SK-N-SH (cell line): ENCODE measurements at regions not wholly inside any gene's neighbourhood (a gene's known extent, or its start where the extent isn't known, plus 50 kb on each side); places are given as distances from the start of the nearest gene placed in this dataset.

Experiments used
- RAD21 ChIP-seq: IDR thresholded peaks from 2 replicates; pipeline ENCODE4 v1.6.1; 2012; ENCODE audit warnings: mild to moderate bottlenecking, low read length
- SIN3A ChIP-seq: IDR thresholded peaks from 2 replicates; pipeline ENCODE4 v1.6.1; 2012; ENCODE audit warnings: low read depth, mild to moderate bottlenecking, low read length, moderate library complexity, borderline replicate concordance
- TCF12 ChIP-seq: IDR thresholded peaks from 2 replicates; pipeline ENCODE4 v1.4.0; 2012
- TEAD4 ChIP-seq: IDR thresholded peaks from 2 replicates; pipeline ENCODE4 v1.4.0; 2012; ENCODE audit warnings: mild to moderate bottlenecking, borderline replicate concordance; ENCODE audit not compliant: insufficient read depth
- USF2 ChIP-seq: fragments of 150-350 bp; IDR thresholded peaks from 2 replicates; pipeline ENCODE4 v1.6.1; 2017; ENCODE audit warnings: antibody characterized with exemption, low read length, low read depth, borderline replicate concordance
- TF ChIP-seq, protein P1 (sequence below): fragments of 200-600 bp; sonication (generic); IDR thresholded peaks from 2 replicates; pipeline ENCODE4 v1.6.1; 2017; ENCODE audit warnings: antibody characterized with exemption, mild to moderate bottlenecking, moderate library complexity

DNA sequence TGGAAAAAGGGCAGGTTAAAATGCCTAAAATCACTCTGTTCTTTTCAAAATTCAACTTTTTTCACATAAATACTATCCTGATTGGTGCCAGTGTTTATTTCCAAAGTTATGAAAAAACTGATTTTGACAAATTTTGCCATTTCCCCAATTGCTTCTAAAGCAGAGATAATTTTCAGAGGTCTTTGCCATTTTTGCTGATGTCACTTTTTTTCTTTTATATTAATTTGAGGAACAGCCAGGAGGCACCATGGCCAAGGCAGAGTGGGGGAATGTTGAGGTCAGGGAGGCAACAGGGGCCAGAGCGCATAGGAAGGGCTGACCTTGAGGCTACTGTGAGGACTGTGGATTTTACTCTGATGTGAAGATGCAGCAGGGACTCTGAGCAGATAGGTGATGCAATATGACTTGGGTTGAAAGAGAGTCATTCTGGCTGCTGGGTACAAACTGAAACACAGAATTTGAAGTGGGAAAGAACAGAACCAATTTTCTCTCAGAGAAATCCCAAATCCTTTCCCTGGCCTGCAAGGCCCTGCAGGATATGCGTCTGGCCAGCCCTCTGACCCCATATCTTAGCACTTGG, 75.1 kb upstream of the LDAH start:
- TF ChIP-seq RAD21, result no peak
- TF ChIP-seq, protein P1, sequence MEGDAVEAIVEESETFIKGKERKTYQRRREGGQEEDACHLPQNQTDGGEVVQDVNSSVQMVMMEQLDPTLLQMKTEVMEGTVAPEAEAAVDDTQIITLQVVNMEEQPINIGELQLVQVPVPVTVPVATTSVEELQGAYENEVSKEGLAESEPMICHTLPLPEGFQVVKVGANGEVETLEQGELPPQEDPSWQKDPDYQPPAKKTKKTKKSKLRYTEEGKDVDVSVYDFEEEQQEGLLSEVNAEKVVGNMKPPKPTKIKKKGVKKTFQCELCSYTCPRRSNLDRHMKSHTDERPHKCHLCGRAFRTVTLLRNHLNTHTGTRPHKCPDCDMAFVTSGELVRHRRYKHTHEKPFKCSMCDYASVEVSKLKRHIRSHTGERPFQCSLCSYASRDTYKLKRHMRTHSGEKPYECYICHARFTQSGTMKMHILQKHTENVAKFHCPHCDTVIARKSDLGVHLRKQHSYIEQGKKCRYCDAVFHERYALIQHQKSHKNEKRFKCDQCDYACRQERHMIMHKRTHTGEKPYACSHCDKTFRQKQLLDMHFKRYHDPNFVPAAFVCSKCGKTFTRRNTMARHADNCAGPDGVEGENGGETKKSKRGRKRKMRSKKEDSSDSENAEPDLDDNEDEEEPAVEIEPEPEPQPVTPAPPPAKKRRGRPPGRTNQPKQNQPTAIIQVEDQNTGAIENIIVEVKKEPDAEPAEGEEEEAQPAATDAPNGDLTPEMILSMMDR, result no peak
- TF ChIP-seq TCF12, result no peak
- TF ChIP-seq TEAD4, result no peak
- TF ChIP-seq USF2, result no peak
- no peak for TF ChIP-seq SIN3A
